Neuronal stem cell (in vitro differentiated cells): ENCODE measurements at regions not wholly inside any gene's neighbourhood (a gene's known extent, or its start where the extent isn't known, plus 50 kb on each side); places are given as distances from the start of the nearest gene placed in this dataset.

Experiments used
- DNase-seq: peaks from one replicate; pipeline ENCODE4 v3.0.0-alpha.2; 2013; ENCODE audit warnings: low spot score
- H2AFZ ChIP-seq: one replicate; pipeline ENCODE4 v1.6.1; 2013; ENCODE audit warnings: mild to moderate bottlenecking, low read length, inconsistent platforms
- H2AK5ac ChIP-seq: 2 replicates; pipeline ENCODE4 v1.6.1; 2013; ENCODE audit warnings: low read depth, mild to moderate bottlenecking, inconsistent platforms, low read length, moderate library complexity, mixed read lengths
- H2BK120ac ChIP-seq: 2 replicates; pipeline ENCODE4 v1.6.1; 2013; ENCODE audit warnings: low read depth, mild to moderate bottlenecking, inconsistent platforms, low read length, moderate library complexity, mixed read lengths
- H2BK12ac ChIP-seq: one replicate; pipeline ENCODE4 v1.6.1; 2013; ENCODE audit warnings: low read length, inconsistent platforms
- H2BK15ac ChIP-seq: 2 replicates; pipeline ENCODE4 v1.6.1; 2013; ENCODE audit warnings: mild to moderate bottlenecking, low read length, inconsistent platforms, mixed read lengths
- H2BK5ac ChIP-seq: one replicate; pipeline ENCODE4 v1.6.1; 2013; ENCODE audit warnings: inconsistent platforms, mild to moderate bottlenecking, low read length, moderate library complexity
- H3K14ac ChIP-seq: one replicate; pipeline ENCODE4 v1.6.1; 2013; ENCODE audit warnings: low read length, inconsistent platforms
- H3K18ac ChIP-seq: 2 replicates; pipeline ENCODE4 v1.6.1; 2013; ENCODE audit warnings: low read length, inconsistent platforms
- H3K23ac ChIP-seq: 2 replicates; pipeline ENCODE4 v1.6.1; 2013; ENCODE audit warnings: low read depth, mild to moderate bottlenecking, mixed read lengths, low read length, inconsistent platforms; ENCODE audit not compliant: poor library complexity
- H3K27ac ChIP-seq: replicated peaks from 3 replicates; pipeline ENCODE4 v1.5.1; 2013; ENCODE audit warnings: low read length, inconsistent platforms
- H3K27me3 ChIP-seq, 3 experiments: 2 replicates each; pipeline ENCODE4 v1.6.1; 2013; ENCODE audit warnings: low read length in 3 of 3, mild to moderate bottlenecking in 2 of 3, inconsistent platforms in 1 of 3, low read depth in 1 of 3, mixed read lengths in 1 of 3, moderate library complexity in 1 of 3; ENCODE audit not compliant: control insufficient read depth in 3 of 3, insufficient read depth in 3 of 3
- H3K36me3 ChIP-seq, 2 donors: replicated peaks in 1 of 2; 2 replicates each; pipeline ENCODE4 v1.6.1; 2013; ENCODE audit warnings: low read length in 2 of 2; ENCODE audit not compliant: control insufficient read depth in 2 of 2, insufficient read depth in 2 of 2
- H3K4ac ChIP-seq: 2 replicates; pipeline ENCODE4 v1.6.1; 2013; ENCODE audit warnings: inconsistent platforms, mild to moderate bottlenecking, low read length, moderate library complexity
- H3K4me1 ChIP-seq, 2 donors: 1 replicate in 1 of 2; 2 replicates in 1 of 2; pipeline ENCODE4 v1.6.1; 2013; ENCODE audit warnings: low read length in 2 of 2, low read depth in 1 of 2; ENCODE audit not compliant: control insufficient read depth in 2 of 2, insufficient read depth in 1 of 2
- H3K4me2 ChIP-seq: one replicate; pipeline ENCODE4 v1.6.1; 2013; ENCODE audit warnings: mild to moderate bottlenecking, low read length, inconsistent platforms; ENCODE audit not compliant: insufficient read depth, poor library complexity, severe bottlenecking
- H3K4me3 ChIP-seq, 2 donors: 2 replicates each; pipeline ENCODE4 v1.5.1; 2013; ENCODE audit warnings: low read length in 2 of 2, mild to moderate bottlenecking in 2 of 2, inconsistent platforms in 1 of 2, moderate library complexity in 1 of 2
- H3K79me1 ChIP-seq: one replicate; pipeline ENCODE4 v1.6.1; 2013; ENCODE audit warnings: low read depth, mild to moderate bottlenecking, inconsistent platforms, low read length, moderate library complexity
- H3K9ac ChIP-seq: one replicate; pipeline ENCODE4 v1.6.1; 2013; ENCODE audit warnings: mild to moderate bottlenecking, low read depth, low read length, inconsistent platforms; ENCODE audit not compliant: poor library complexity
- H3K9me3 ChIP-seq, 2 donors: replicated peaks in 1 of 2; 2 replicates each; pipeline versions ENCODE3 to v1.6.1; 2013; ENCODE audit warnings: low read length in 2 of 2, mild to moderate bottlenecking in 2 of 2, inconsistent platforms in 1 of 2, low read depth in 1 of 2, mixed read lengths in 1 of 2, moderate library complexity in 1 of 2; ENCODE audit not compliant: control insufficient read depth in 2 of 2, insufficient read depth in 1 of 2
- H4K8ac ChIP-seq: one replicate; pipeline ENCODE4 v1.6.1; 2013; ENCODE audit warnings: low read depth, mild to moderate bottlenecking, inconsistent platforms, low read length, moderate library complexity
- H4K91ac ChIP-seq: one replicate; pipeline ENCODE4 v1.6.1; 2013; ENCODE audit warnings: low read length, low read depth, mild to moderate bottlenecking, inconsistent platforms; ENCODE audit not compliant: poor library complexity
- WGBS, 2 donors: extraction: QIAGEN DNeasy Blood & Tissue Kit; methylation state at CpG; one replicate each; pipeline ENCODE4 v1.1.7; 2013; ENCODE audit warnings: missing lambda C conversion rate in 2 of 2, mixed read lengths in 1 of 2; ENCODE audit not compliant: insufficient read length in 2 of 2, insufficient replicate concordance in 1 of 2; ENCODE audit errors: extremely low coverage in 2 of 2; 5-methylcytosine and 5-hydroxymethylcytosine counted together

DNA sequence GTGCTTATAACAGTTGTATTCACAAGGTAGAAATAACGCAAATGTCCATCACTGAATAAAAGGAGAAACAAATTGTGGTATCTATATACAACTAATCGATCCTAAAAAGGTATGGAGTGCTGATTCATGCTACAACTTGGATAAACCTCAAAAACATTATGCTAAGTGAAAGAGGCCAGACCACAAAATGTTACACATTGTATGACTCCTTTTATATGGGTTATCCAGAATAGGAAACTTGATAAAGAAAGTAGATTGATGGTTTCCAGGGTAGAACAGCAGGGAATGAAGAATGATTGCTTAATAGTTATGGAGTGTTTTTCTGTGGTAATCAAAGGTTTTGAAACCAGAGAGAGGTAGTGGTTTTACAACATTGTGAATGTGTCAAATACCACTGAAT is 432.2 kb upstream of the TRIB2 start:
- Histone ChIP-seq H3K79me1 (no peaks in the 10 kb centered on the region), H3K27ac (no peak overlapping the region), H3K14ac (no peak overlapping the region), H2BK15ac (no peak overlapping the region), H3K23ac (no peak overlapping the region), H2AK5ac (no peak overlapping the region), H3K4me1 (no peaks in the 10 kb centered on the region), H3K9me3 (peaks cover 0 to 3% of the 10 kb centered on the region in 2 donors), H2AFZ (no peak overlapping the region), H3K36me3 (no peaks in the 10 kb centered on the region), H3K4me2 (no peak overlapping the region), H3K9ac (no peak overlapping the region), H3K18ac (no peak overlapping the region), H2BK5ac (no peak overlapping the region), H3K27me3 (no peaks in the 10 kb centered on the region), H2BK120ac (no peak overlapping the region), H4K91ac (no peak overlapping the region), H4K8ac (no peak overlapping the region), H3K4ac (no peak overlapping the region), H2BK12ac (no peak overlapping the region), H3K4me3 (no peak overlapping the region)
- no CpG with 5 or more reads among the region's 2 CpGs for WGBS, 2 donors
- no peak for DNase-seq

DNA sequence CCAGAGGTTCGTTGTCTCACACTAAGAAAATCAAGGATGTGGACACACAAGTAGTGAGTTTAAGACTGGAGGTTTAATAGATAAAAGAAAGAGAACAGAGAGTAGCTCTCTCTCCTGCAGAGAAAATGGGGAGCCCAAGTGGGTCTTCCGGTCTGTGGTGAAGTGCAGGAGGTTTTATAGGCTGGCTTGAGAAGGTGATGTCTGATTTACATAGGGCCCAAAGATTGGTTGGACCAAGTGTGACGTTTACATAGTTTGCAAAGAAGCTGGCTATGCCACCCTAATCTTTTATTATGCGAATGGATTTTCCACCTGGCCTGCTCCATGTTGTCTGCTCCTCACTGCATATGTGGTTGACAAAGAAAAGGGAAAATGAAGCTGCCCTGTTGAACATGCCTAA is 430.4 kb upstream of the TRIB2 start:
- Histone ChIP-seq H3K4me3 (no peak overlapping the region), H3K27ac (no peak overlapping the region)
- WGBS, 2 donors: no CpG with 5 or more reads among the region's 4 CpGs

DNA sequence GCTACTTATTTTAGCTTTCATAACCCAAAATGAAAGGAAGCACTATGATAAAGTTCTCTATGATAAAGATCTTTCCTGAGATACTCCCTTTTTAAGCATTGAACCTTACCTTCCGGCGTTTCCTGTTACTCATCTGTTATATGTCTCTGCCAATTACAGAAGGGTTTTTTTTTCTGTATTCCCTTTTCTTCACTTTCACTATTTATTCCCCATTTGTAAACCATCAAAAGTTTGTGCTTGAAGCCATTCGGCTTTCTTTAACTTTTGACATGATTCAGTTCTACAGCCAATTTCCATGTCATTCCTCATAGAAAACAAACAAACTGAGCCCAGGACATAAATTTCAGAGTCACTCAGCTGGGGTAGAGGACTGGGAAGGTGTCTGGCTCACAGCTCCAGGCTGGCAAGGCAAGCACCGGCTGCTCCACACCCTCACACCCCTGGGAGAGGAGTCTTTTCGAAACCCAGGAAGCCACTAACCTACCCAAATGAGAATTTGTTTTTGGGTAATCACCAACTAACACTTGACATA is 429.4 kb upstream of the TRIB2 start:
- no peak overlapping the region for H2BK15ac ChIP-seq
- H3K18ac ChIP-seq: no peak overlapping the region
- H2AK5ac ChIP-seq: no peak overlapping the region
- no peak overlapping the region for H3K14ac ChIP-seq
- no peak overlapping the region for H2AFZ ChIP-seq
- no peak overlapping the region for H3K4me2 ChIP-seq
- H2BK5ac ChIP-seq: no peak overlapping the region
- no CpG with 5 or more reads among the region's 5 CpGs for WGBS, 2 donors
- H3K27ac ChIP-seq: no peak overlapping the region
- no peak overlapping the region for H3K23ac ChIP-seq
- H3K27me3 ChIP-seq: no peaks in the 10 kb centered on the region
- H4K91ac ChIP-seq: no peak overlapping the region
- H3K4me1 ChIP-seq: no peaks in the 10 kb centered on the region
- no peak overlapping the region for H3K4me3 ChIP-seq
- H3K9me3 ChIP-seq: peaks cover 0 to 3% of the 10 kb centered on the region in 2 donors
- no peak overlapping the region for H2BK120ac ChIP-seq
- no peak for DNase-seq
- no peaks in the 10 kb centered on the region for H3K36me3 ChIP-seq
- H3K9ac ChIP-seq: no peak overlapping the region
- no peak overlapping the region for H2BK12ac ChIP-seq
- H3K79me1 ChIP-seq: no peaks in the 10 kb centered on the region
- H3K4ac ChIP-seq: no peak overlapping the region
- peak overlapping the region; percentile 27 for H4K8ac ChIP-seq

More for the DNA sequence above, 430.4 kb upstream of the TRIB2 start:
- no peak overlapping the region for H3K23ac ChIP-seq
- no peak overlapping the region for H2BK15ac ChIP-seq
- H3K36me3 ChIP-seq: no peaks in the 10 kb centered on the region
- H2AFZ ChIP-seq: no peak overlapping the region
- no peak overlapping the region for H2AK5ac ChIP-seq
- no peak overlapping the region for H3K18ac ChIP-seq
- no peak overlapping the region for H4K8ac ChIP-seq
- H3K9ac ChIP-seq: no peak overlapping the region
- H3K4me1 ChIP-seq: no peaks in the 10 kb centered on the region
- no peaks in the 10 kb centered on the region for H3K79me1 ChIP-seq
- H2BK12ac ChIP-seq: no peak overlapping the region
- H4K91ac ChIP-seq: no peak overlapping the region
- no peak overlapping the region for H3K4me2 ChIP-seq
- peaks cover 0 to 3% of the 10 kb centered on the region in 2 donors for H3K9me3 ChIP-seq
- H3K14ac ChIP-seq: no peak overlapping the region
- no peak overlapping the region for H3K4ac ChIP-seq
- no peak overlapping the region for H2BK5ac ChIP-seq
- no peak for DNase-seq
- H2BK120ac ChIP-seq: no peak overlapping the region
- no peaks in the 10 kb centered on the region for H3K27me3 ChIP-seq

DNA sequence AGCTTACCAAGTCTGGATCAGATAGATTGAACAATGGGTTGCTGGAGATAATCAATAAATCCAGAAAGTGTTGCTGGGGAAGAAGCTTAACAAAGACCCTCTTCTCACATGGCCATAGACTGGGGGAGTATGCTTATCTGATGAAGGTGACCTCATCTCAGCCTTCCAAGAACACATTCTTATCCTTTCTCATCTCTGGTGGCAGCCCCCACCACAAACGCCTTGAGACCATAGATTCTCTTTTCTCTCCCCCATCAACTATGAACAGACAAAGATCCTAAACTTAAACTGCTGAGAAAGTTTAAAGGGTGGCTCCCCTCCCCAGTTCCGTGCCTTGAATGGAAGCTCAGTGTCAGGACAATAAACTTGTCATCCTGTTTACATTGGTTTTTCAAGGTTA is 428.7 kb upstream of the TRIB2 start:
- WGBS, 2 donors: no CpG with 5 or more reads among the region's 2 CpGs
- no peak for DNase-seq
- H2BK12ac ChIP-seq: no peak overlapping the region
- no peak overlapping the region for H3K4ac ChIP-seq
- H2BK120ac ChIP-seq: no peak overlapping the region
- H3K4me3 ChIP-seq: no peak overlapping the region
- no peak overlapping the region for H2BK15ac ChIP-seq
- no peak overlapping the region for H2BK5ac ChIP-seq
- no peaks in the 10 kb centered on the region for H3K4me1 ChIP-seq
- peak overlapping the region; percentile 2 for H2AFZ ChIP-seq
- no peaks in the 10 kb centered on the region for H3K27me3 ChIP-seq
- no peak overlapping the region for H3K27ac ChIP-seq
- H3K9me3 ChIP-seq: peaks cover 0 to 3% of the 10 kb centered on the region in 2 donors
- H3K36me3 ChIP-seq: no peaks in the 10 kb centered on the region
- no peaks in the 10 kb centered on the region for H3K79me1 ChIP-seq
- H3K14ac ChIP-seq: no peak overlapping the region
- no peak overlapping the region for H4K8ac ChIP-seq
- H4K91ac ChIP-seq: no peak overlapping the region
- H3K9ac ChIP-seq: no peak overlapping the region
- H3K18ac ChIP-seq: no peak overlapping the region
- H3K23ac ChIP-seq: no peak overlapping the region
- no peak overlapping the region for H2AK5ac ChIP-seq
- H3K4me2 ChIP-seq: no peak overlapping the region
